ENCODE measurements at regions not wholly inside any gene's neighbourhood (a gene's known extent, or its start where the extent isn't known, plus 50 kb on each side); places are given as distances from the start of the nearest gene placed in this dataset.
"Not testable (repeated sequence)": the region's sequence is repeated elsewhere in the genome, so short reads cannot be mapped to it uniquely, and the experiment has no call there.

- Histone ChIP-seq H3K27ac (ENCODE audit: low read depth, low read length) (no peak overlapping the region), H3K36me3 (ENCODE audit: insufficient read depth, low read length) (no peaks in the 10 kb centered on the region), H3K4me3 (ENCODE audit: low read length) (no peak overlapping the region), H3K4me1 (ENCODE audit: insufficient read depth, low read length) (no peaks in the 10 kb centered on the region), H3K27me3 (ENCODE audit: insufficient read depth, low read length) (no peaks in the 10 kb centered on the region), H3K9me3 (ENCODE audit: insufficient read depth, low read depth, low read length) (no peaks in the 10 kb centered on the region), H3K9ac (ENCODE audit: low read depth, low read length) (no peak overlapping the region)
- WGBS = 95% methylated on average over 7 of the region's 7 CpGs
These were observed 83.4 kb upstream of the RGPD5 start for GRCh38 chr2:109710505-109711229.

GRCh38 chr2:109711230-109712122 lies 82.6 kb upstream of the RGPD5 start:
- Histone ChIP-seq H3K27me3 (ENCODE audit: insufficient read depth, low read length) (no peaks in the 10 kb centered on the region), H3K4me1 (ENCODE audit: insufficient read depth, low read length) (no peaks in the 10 kb centered on the region), H3K9me3 (ENCODE audit: insufficient read depth, low read depth, low read length) (no peaks in the 10 kb centered on the region), H3K4me3 (ENCODE audit: low read length) (no peak overlapping the region), H3K27ac (ENCODE audit: low read depth, low read length) (no peak overlapping the region), H3K36me3 (ENCODE audit: insufficient read depth, low read length) (no peaks in the 10 kb centered on the region), H3K9ac (ENCODE audit: low read depth, low read length) (no peak overlapping the region)
- WGBS = 80% methylated on average over 11 of the region's 11 CpGs

GRCh38 chr2:109712123-109712449 lies 82.0 kb upstream of the RGPD5 start:
- no peaks in the 10 kb centered on the region for H3K27me3 ChIP-seq (ENCODE audit: insufficient read depth, low read length)
- no peaks in the 10 kb centered on the region for H3K4me1 ChIP-seq (ENCODE audit: insufficient read depth, low read length)

GRCh38 chr2:109712746-109713145 lies 81.4 kb upstream of the RGPD5 start:
- H3K36me3 ChIP-seq (ENCODE audit: insufficient read depth, low read length) = no peaks in the 10 kb centered on the region
- H3K4me1 ChIP-seq (ENCODE audit: insufficient read depth, low read length) = no peaks in the 10 kb centered on the region
- H3K27me3 ChIP-seq (ENCODE audit: insufficient read depth, low read length) = no peaks in the 10 kb centered on the region
- H3K9me3 ChIP-seq (ENCODE audit: insufficient read depth, low read depth, low read length) = no peaks in the 10 kb centered on the region
- no peak overlapping the region for H3K9ac ChIP-seq (ENCODE audit: low read depth, low read length)
- no peak overlapping the region for H3K4me3 ChIP-seq (ENCODE audit: low read length)
- no peak overlapping the region for H3K27ac ChIP-seq (ENCODE audit: low read depth, low read length)
- 96% methylated on average over 4 of the region's 5 CpGs for WGBS

More at GRCh38 chr2:109712123-109712449, 82.0 kb upstream of the RGPD5 start:
- H3K4me3 ChIP-seq (ENCODE audit: low read length) = no peak overlapping the region
- H3K36me3 ChIP-seq (ENCODE audit: insufficient read depth, low read length) = no peaks in the 10 kb centered on the region
- H3K27ac ChIP-seq (ENCODE audit: low read depth, low read length) = no peak overlapping the region
- 92% methylated on average over 2 of the region's 2 CpGs for WGBS
- no peaks in the 10 kb centered on the region for H3K9me3 ChIP-seq (ENCODE audit: insufficient read depth, low read depth, low read length)
- H3K9ac ChIP-seq (ENCODE audit: low read depth, low read length) = no peak overlapping the region

DNA sequence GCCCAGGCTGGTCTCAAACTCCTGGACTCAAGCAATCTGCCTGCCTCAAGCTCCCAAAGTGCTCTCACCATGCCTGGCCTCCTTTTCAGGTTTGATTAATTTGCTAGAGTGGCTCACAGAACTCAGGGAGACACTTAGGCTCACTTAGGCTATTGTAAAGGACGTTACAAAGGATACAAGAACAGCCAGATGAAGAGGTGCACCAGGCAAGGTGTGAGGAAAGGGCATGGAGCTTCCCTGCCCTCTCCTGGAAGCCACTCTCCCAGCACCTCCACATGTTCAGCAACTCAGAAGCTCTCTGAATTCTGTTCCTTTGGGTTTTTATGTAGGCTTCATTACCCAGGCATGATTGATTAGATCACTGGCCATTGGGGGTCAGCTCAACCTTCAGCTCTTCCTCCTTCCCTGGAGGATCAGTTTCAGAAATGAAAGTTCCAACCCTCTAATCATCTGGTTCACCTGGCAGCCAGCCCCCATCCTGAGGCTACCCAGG lies 78.7 kb upstream of the RGPD5 start:
- 44% methylated on average over 1 of the region's 1 CpG for WGBS
- no peak overlapping the region for H3K4me3 ChIP-seq (ENCODE audit: low read length)
- H3K27ac ChIP-seq (ENCODE audit: low read depth, low read length) = no peak overlapping the region
- no peaks in the 10 kb centered on the region for H3K4me1 ChIP-seq (ENCODE audit: insufficient read depth, low read length)
- no peaks in the 10 kb centered on the region for H3K27me3 ChIP-seq (ENCODE audit: insufficient read depth, low read length)
- no peak overlapping the region for H3K9ac ChIP-seq (ENCODE audit: low read depth, low read length)
- peaks cover 5% of the 10 kb centered on the region for H3K9me3 ChIP-seq (ENCODE audit: insufficient read depth, low read depth, low read length)
- no peaks in the 10 kb centered on the region for H3K36me3 ChIP-seq (ENCODE audit: insufficient read depth, low read length)

- 91% methylated on average over 2 of the region's 4 CpGs for WGBS
- not testable (repeated sequence) for H3K9me3 ChIP-seq (ENCODE audit: insufficient read depth, low read depth, low read length); H3K27me3 ChIP-seq (ENCODE audit: insufficient read depth, low read length); H3K4me1 ChIP-seq (ENCODE audit: insufficient read depth, low read length); H3K36me3 ChIP-seq (ENCODE audit: insufficient read depth, low read length); H3K4me3 ChIP-seq (ENCODE audit: low read length); H3K9ac ChIP-seq (ENCODE audit: low read depth, low read length); H3K27ac ChIP-seq (ENCODE audit: low read depth, low read length)
These were observed 77.5 kb upstream of the RGPD5 start for GRCh38 chr2:109716596-109716995.

GRCh38 chr2:109718139-109718538 lies 76.0 kb upstream of the RGPD5 start:
- no peaks in the 10 kb centered on the region for H3K36me3 ChIP-seq (ENCODE audit: insufficient read depth, low read length)

GRCh38 chr2:109719871-109720270 lies 74.2 kb upstream of the RGPD5 start:
- Histone ChIP-seq H3K9me3 (ENCODE audit: insufficient read depth, low read depth, low read length) (peaks cover 5% of the 10 kb centered on the region), H3K9ac (ENCODE audit: low read depth, low read length) (no peak overlapping the region), H3K36me3 (ENCODE audit: insufficient read depth, low read length) (no peaks in the 10 kb centered on the region), H3K27me3 (ENCODE audit: insufficient read depth, low read length) (no peaks in the 10 kb centered on the region), H3K4me1 (ENCODE audit: insufficient read depth, low read length) (no peaks in the 10 kb centered on the region), H3K27ac (ENCODE audit: low read depth, low read length) (no peak overlapping the region), H3K4me3 (ENCODE audit: low read length) (no peak overlapping the region)
- 93% methylated on average over 6 of the region's 6 CpGs for WGBS

More at GRCh38 chr2:109718139-109718538, 76.0 kb upstream of the RGPD5 start:
- no peak overlapping the region for H3K4me3 ChIP-seq (ENCODE audit: low read length)
- H3K27ac ChIP-seq (ENCODE audit: low read depth, low read length) = no peak overlapping the region
- no peaks in the 10 kb centered on the region for H3K4me1 ChIP-seq (ENCODE audit: insufficient read depth, low read length)
- no peaks in the 10 kb centered on the region for H3K27me3 ChIP-seq (ENCODE audit: insufficient read depth, low read length)
- no peak overlapping the region for H3K9ac ChIP-seq (ENCODE audit: low read depth, low read length)
- peaks cover 5% of the 10 kb centered on the region for H3K9me3 ChIP-seq (ENCODE audit: insufficient read depth, low read depth, low read length)
- 92% methylated on average over 1 of the region's 2 CpGs for WGBS

GRCh38 chr2:109720380-109721106 lies 73.6 kb upstream of the RGPD5 start:
- Histone ChIP-seq H3K9me3 (ENCODE audit: insufficient read depth, low read depth, low read length) (peaks cover 5% of the 10 kb centered on the region), H3K4me1 (ENCODE audit: insufficient read depth, low read length) (no peaks in the 10 kb centered on the region), H3K4me3 (ENCODE audit: low read length) (no peak overlapping the region), H3K27me3 (ENCODE audit: insufficient read depth, low read length) (no peaks in the 10 kb centered on the region), H3K36me3 (ENCODE audit: insufficient read depth, low read length) (no peaks in the 10 kb centered on the region), H3K9ac (ENCODE audit: low read depth, low read length) (no peak overlapping the region), H3K27ac (ENCODE audit: low read depth, low read length) (no peak overlapping the region)
- 90% methylated on average over 3 of the region's 3 CpGs for WGBS

- H3K27ac ChIP-seq (ENCODE audit: low read depth, low read length) = no peak overlapping the region
- H3K9me3 ChIP-seq (ENCODE audit: insufficient read depth, low read depth, low read length) = peaks cover 5% of the 10 kb centered on the region
- no peak overlapping the region for H3K4me3 ChIP-seq (ENCODE audit: low read length)
- H3K36me3 ChIP-seq (ENCODE audit: insufficient read depth, low read length) = no peaks in the 10 kb centered on the region
- 92% methylated on average over 9 of the region's 9 CpGs for WGBS
- H3K27me3 ChIP-seq (ENCODE audit: insufficient read depth, low read length) = no peaks in the 10 kb centered on the region
- H3K4me1 ChIP-seq (ENCODE audit: insufficient read depth, low read length) = no peaks in the 10 kb centered on the region
- H3K9ac ChIP-seq (ENCODE audit: low read depth, low read length) = no peak overlapping the region
These were observed 73.0 kb upstream of the RGPD5 start for GRCh38 chr2:109721135-109721534.

GRCh38 chr2:109721626-109722025 lies 72.5 kb upstream of the RGPD5 start:
- Histone ChIP-seq H3K4me3 (ENCODE audit: low read length) (no peak overlapping the region), H3K27me3 (ENCODE audit: insufficient read depth, low read length) (no peaks in the 10 kb centered on the region), H3K27ac (ENCODE audit: low read depth, low read length) (no peak overlapping the region), H3K9ac (ENCODE audit: low read depth, low read length) (no peak overlapping the region), H3K4me1 (ENCODE audit: insufficient read depth, low read length) (no peaks in the 10 kb centered on the region), H3K36me3 (ENCODE audit: insufficient read depth, low read length) (no peaks in the 10 kb centered on the region), H3K9me3 (ENCODE audit: insufficient read depth, low read depth, low read length) (peaks cover 5% of the 10 kb centered on the region)
- 91% methylated on average over 7 of the region's 8 CpGs for WGBS
